ENCODE measurements at regions not wholly inside any gene's neighbourhood (a gene's known extent, or its start where the extent isn't known, plus 50 kb on each side); places are given as distances from the start of the nearest gene placed in this dataset.

DNA sequence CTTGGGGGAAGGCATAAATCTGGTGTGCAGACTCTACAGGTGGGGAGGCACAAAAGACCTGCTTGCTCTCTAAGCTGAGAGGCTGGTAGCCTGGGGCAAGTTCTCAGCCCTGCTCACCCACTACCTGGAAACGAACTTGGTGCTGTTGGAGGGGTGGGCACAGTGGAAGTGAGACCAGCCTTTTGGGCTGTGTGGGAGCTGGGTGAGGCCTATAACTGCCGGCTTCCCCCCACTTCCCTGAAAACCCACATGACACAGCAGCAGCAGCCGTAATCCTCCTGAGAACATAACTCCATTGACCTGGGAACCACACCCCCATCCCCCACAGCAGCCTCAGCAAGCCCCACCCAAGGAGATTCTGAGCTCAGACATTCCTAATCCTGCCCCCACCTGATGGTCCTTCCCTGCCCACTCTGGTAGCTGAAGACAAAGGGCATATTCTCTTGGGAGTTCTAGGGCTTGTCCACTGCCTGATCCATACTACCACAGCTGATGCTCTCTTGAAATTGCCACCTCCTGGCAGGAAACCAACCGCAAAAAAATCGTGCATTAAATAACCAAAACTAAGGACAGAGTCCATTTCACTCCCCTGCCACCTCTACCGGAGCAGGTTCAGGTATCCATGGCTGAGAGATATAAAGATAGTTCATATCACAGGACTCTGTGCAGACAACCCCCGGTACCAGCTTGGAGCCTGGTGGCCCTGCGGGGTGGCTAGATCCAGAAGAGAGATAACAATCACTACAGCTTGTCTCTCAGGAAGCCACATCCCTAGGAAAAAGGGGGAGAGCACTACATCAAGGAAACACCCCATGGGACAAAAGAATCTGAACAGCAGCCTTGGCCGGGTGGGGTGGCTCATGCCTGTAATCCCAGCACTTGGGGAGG, 178.1 kb downstream of the NDUFA10 start:
- Histone ChIP-seq H2AFZ (no peak overlapping the region), H3K27ac (ENCODE audit: low read depth) (no peak overlapping the region), H3K9me2 (ENCODE audit: insufficient read depth) (0 out of 2 replicates have a peak, but pooled peaks cover 6% of the 10 kb centered on the region), H4K20me1 (replicated peaks; ENCODE audit: insufficient read depth) (no peaks in the 10 kb centered on the region), H3K27me3 (ENCODE audit: insufficient read depth) (no peaks in the 10 kb centered on the region), H3K79me2 (replicated peaks; ENCODE audit: insufficient read depth) (no peaks in the 10 kb centered on the region), H3K36me3 (ENCODE audit: insufficient read depth) (no peaks in the 10 kb centered on the region), H3K4me2 (no peak overlapping the region), H3F3A (replicated peaks; ENCODE audit: low read depth) (no peaks in the 10 kb centered on the region), H3K4me3 (no peak overlapping the region), H3K4me1 (ENCODE audit: insufficient read depth) (no peaks in the 10 kb centered on the region)
- H3K27me3 Mint-ChIP-seq (ENCODE audit: insufficient read depth, low read depth, poor library complexity) = peaks cover 3% of the 10 kb centered on the region
- no peak overlapping the region for H3K4me3 Mint-ChIP-seq
- H3K27ac Mint-ChIP-seq = no peak overlapping the region
- ATAC-seq (no peak), DNase-seq (ENCODE audit: low spot score) (no peak)
- H3K36me3 Mint-ChIP-seq (ENCODE audit: low read depth) = peaks cover 3% of the 10 kb centered on the region; the same call in 2 of the 3 replicates
- no peaks in the 10 kb centered on the region for H3K4me1 Mint-ChIP-seq
- TF ChIP-seq STAT1 (IDR thresholded peaks at IDR 0.05; ENCODE audit: unreplicated experiment) = no peak
- TF ChIP-seq, protein P1, sequence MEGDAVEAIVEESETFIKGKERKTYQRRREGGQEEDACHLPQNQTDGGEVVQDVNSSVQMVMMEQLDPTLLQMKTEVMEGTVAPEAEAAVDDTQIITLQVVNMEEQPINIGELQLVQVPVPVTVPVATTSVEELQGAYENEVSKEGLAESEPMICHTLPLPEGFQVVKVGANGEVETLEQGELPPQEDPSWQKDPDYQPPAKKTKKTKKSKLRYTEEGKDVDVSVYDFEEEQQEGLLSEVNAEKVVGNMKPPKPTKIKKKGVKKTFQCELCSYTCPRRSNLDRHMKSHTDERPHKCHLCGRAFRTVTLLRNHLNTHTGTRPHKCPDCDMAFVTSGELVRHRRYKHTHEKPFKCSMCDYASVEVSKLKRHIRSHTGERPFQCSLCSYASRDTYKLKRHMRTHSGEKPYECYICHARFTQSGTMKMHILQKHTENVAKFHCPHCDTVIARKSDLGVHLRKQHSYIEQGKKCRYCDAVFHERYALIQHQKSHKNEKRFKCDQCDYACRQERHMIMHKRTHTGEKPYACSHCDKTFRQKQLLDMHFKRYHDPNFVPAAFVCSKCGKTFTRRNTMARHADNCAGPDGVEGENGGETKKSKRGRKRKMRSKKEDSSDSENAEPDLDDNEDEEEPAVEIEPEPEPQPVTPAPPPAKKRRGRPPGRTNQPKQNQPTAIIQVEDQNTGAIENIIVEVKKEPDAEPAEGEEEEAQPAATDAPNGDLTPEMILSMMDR (conservative IDR thresholded peaks at IDR 0.05; ENCODE audit: low read depth in 2 of 2) = no peak
- TF ChIP-seq ZNF331 (CRISPR knock-in tag; IDR thresholded peaks at IDR 0.05; ENCODE audit: low read depth) = no peak
- no peak for TF ChIP-seq POLR2AphosphoS5 (IDR thresholded peaks at IDR 0.05; ENCODE audit: low read depth)
- TF ChIP-seq NANOG (IDR thresholded peaks at IDR 0.05; ENCODE audit: borderline replicate concordance) = no peak
- TF ChIP-seq CREB1 (CRISPR knock-in tag; IDR thresholded peaks at IDR 0.05; ENCODE audit: low read depth) = no peak
- TF ChIP-seq EZH2phosphoT487 (IDR thresholded peaks at IDR 0.05; ENCODE audit: unreplicated experiment) = no peak
- TF ChIP-seq, protein P2, sequence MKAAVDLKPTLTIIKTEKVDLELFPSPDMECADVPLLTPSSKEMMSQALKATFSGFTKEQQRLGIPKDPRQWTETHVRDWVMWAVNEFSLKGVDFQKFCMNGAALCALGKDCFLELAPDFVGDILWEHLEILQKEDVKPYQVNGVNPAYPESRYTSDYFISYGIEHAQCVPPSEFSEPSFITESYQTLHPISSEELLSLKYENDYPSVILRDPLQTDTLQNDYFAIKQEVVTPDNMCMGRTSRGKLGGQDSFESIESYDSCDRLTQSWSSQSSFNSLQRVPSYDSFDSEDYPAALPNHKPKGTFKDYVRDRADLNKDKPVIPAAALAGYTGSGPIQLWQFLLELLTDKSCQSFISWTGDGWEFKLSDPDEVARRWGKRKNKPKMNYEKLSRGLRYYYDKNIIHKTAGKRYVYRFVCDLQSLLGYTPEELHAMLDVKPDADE (IDR thresholded peaks at IDR 0.05) = no peak
- no peak for TF ChIP-seq JUNB (IDR thresholded peaks at IDR 0.05; ENCODE audit: unreplicated experiment)
- TF ChIP-seq, protein P3, sequence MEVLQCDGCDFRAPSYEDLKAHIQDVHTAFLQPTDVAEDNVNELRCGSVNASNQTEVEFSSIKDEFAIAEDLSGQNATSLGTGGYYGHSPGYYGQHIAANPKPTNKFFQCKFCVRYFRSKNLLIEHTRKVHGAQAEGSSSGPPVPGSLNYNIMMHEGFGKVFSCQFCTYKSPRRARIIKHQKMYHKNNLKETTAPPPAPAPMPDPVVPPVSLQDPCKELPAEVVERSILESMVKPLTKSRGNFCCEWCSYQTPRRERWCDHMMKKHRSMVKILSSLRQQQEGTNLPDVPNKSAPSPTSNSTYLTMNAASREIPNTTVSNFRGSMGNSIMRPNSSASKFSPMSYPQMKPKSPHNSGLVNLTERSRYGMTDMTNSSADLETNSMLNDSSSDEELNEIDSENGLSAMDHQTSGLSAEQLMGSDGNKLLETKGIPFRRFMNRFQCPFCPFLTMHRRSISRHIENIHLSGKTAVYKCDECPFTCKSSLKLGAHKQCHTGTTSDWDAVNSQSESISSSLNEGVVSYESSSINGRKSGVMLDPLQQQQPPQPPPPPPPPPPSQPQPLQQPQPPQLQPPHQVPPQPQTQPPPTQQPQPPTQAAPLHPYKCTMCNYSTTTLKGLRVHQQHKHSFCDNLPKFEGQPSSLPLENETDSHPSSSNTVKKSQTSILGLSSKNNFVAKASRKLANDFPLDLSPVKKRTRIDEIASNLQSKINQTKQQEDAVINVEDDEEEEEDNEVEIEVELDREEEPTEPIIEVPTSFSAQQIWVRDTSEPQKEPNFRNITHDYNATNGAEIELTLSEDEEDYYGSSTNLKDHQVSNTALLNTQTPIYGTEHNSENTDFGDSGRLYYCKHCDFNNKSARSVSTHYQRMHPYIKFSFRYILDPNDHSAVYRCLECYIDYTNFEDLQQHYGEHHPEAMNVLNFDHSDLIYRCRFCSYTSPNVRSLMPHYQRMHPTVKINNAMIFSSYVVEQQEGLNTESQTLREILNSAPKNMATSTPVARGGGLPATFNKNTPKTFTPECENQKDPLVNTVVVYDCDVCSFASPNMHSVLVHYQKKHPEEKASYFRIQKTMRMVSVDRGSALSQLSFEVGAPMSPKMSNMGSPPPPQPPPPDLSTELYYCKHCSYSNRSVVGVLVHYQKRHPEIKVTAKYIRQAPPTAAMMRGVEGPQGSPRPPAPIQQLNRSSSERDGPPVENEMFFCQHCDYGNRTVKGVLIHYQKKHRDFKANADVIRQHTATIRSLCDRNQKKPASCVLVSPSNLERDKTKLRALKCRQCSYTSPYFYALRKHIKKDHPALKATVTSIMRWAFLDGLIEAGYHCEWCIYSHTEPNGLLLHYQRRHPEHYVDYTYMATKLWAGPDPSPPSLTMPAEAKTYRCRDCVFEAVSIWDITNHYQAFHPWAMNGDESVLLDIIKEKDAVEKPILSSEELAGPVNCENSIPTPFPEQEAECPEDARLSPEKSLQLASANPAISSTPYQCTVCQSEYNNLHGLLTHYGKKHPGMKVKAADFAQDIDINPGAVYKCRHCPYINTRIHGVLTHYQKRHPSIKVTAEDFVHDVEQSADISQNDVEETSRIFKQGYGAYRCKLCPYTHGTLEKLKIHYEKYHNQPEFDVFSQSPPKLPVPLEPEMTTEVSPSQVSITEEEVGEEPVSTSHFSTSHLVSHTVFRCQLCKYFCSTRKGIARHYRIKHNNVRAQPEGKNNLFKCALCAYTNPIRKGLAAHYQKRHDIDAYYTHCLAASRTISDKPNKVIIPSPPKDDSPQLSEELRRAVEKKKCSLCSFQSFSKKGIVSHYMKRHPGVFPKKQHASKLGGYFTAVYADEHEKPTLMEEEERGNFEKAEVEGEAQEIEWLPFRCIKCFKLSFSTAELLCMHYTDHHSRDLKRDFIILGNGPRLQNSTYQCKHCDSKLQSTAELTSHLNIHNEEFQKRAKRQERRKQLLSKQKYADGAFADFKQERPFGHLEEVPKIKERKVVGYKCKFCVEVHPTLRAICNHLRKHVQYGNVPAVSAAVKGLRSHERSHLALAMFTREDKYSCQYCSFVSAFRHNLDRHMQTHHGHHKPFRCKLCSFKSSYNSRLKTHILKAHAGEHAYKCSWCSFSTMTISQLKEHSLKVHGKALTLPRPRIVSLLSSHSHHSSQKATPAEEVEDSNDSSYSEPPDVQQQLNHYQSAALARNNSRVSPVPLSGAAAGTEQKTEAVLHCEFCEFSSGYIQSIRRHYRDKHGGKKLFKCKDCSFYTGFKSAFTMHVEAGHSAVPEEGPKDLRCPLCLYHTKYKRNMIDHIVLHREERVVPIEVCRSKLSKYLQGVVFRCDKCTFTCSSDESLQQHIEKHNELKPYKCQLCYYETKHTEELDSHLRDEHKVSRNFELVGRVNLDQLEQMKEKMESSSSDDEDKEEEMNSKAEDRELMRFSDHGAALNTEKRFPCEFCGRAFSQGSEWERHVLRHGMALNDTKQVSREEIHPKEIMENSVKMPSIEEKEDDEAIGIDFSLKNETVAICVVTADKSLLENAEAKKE (CRISPR knock-in tag; IDR thresholded peaks at IDR 0.05) = no peak
- TF ChIP-seq ZNF114 (CRISPR knock-in tag; IDR thresholded peaks at IDR 0.05) = no peak
- TF ChIP-seq, protein P4, sequence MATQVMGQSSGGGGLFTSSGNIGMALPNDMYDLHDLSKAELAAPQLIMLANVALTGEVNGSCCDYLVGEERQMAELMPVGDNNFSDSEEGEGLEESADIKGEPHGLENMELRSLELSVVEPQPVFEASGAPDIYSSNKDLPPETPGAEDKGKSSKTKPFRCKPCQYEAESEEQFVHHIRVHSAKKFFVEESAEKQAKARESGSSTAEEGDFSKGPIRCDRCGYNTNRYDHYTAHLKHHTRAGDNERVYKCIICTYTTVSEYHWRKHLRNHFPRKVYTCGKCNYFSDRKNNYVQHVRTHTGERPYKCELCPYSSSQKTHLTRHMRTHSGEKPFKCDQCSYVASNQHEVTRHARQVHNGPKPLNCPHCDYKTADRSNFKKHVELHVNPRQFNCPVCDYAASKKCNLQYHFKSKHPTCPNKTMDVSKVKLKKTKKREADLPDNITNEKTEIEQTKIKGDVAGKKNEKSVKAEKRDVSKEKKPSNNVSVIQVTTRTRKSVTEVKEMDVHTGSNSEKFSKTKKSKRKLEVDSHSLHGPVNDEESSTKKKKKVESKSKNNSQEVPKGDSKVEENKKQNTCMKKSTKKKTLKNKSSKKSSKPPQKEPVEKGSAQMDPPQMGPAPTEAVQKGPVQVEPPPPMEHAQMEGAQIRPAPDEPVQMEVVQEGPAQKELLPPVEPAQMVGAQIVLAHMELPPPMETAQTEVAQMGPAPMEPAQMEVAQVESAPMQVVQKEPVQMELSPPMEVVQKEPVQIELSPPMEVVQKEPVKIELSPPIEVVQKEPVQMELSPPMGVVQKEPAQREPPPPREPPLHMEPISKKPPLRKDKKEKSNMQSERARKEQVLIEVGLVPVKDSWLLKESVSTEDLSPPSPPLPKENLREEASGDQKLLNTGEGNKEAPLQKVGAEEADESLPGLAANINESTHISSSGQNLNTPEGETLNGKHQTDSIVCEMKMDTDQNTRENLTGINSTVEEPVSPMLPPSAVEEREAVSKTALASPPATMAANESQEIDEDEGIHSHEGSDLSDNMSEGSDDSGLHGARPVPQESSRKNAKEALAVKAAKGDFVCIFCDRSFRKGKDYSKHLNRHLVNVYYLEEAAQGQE (IDR thresholded peaks at IDR 0.05; ENCODE audit: unreplicated experiment) = no peak
- TF ChIP-seq EZH2 (IDR thresholded peaks at IDR 0.05; ENCODE audit: low read depth, unreplicated experiment) = no peak
- peaks cover 53% of the 10 kb centered on the region for H3K9me3 Mint-ChIP-seq
